ENCODE measurements at regions not wholly inside any gene's neighbourhood (a gene's known extent, or its start where the extent isn't known, plus 50 kb on each side); places are given as distances from the start of the nearest gene placed in this dataset.
"Not testable (repeated sequence)": the region's sequence is repeated elsewhere in the genome, so short reads cannot be mapped to it uniquely, and the experiment has no call there.

DNA sequence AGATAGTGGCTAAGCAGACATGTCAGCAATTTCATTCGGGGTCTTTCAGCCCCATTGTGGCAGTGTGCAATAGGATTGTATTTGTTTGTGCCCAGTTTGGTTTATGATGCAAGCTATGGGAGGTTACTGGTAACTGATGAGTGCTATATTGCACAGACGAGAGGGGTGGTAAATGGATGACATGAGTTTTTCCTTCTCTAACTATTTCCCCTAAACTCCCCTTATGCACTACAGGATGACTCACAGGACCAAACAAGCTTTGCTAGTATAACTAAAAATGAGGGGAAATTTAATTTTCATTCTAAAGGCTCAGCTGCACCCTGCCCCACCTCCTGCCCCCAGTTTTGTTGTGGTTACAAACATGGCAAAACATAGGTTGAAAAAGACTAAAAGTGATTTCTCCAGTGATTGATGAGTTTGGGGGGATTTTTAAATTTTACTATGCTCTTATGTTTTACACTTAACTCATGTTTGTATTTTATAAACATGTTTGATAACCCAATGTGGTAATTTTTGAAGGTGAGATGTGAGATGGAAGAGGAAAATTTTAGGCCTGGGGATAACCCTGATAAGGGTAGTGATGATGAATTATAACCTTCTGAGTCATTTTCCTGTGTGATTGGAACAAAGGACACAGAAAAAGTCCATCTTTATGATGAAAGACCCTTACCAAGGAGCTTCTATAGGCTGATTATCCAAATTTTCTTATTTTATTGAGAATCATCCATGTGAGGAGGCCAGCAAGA is 60.8 kb upstream of the NAMPT start:
- no peak for DNase-seq (ENCODE audit: low read depth)

GRCh38 chr7:106344861-106345260 is 60.1 kb upstream of the NAMPT start:
- DNase-seq (ENCODE audit: low read depth) = no peak

- no peak for DNase-seq (ENCODE audit: low read depth)
These were observed 59.4 kb upstream of the NAMPT start for GRCh38 chr7:106344211-106344610.

DNA sequence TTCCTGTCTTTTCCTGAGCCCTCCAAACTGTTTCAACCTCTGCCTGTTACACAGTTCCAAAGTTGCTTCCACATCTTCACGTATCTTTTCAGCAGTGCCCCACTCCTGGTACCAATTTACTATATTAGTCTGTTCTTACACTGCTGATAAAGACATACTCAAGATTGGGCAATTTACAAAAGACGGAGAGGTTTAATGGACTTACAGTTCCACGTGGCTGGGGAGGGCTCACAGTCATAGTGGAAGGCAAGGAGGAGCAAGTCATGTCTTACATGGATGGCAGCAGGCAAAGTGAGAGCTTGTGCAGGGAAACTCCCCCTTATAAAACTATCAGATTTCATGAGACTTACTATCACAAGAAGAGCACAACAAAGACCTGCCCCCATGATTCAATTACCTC is 57.3 kb upstream of the NAMPT start:
- not testable (repeated sequence) for DNase-seq (ENCODE audit: low read depth)

- DNase-seq (ENCODE audit: low read depth) = not testable (repeated sequence)
These were observed 55.4 kb upstream of the NAMPT start for GRCh38 chr7:106340247-106340596.

GRCh38 chr7:106339513-106340246 is 54.9 kb upstream of the NAMPT start:
- no peak for DNase-seq (ENCODE audit: low read depth)

DNA sequence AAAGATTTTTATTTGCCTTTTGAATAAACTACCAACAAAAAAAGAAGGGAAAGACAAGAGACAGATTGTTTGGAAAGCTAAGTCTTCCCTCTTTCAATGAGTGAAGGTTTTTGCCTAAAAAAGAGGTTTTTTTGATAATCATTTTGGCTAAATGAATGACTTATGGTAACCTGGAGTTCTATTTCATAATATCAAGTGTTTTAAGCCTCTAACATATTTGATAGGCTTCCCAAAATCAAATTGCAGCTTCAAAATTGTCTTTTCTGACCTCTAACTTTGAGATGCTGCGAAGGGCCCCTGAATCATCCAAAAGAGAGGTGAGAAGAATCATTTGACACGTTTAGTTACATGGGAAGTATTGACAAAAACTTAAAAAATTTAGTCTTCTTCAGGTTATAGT is 53.0 kb upstream of the NAMPT start:
- no peak for DNase-seq (ENCODE audit: low read depth)

- no peak for DNase-seq (ENCODE audit: low read depth)
These were observed 51.0 kb upstream of the NAMPT start for GRCh38 chr7:106335814-106336213.
